ENCODE measurements at regions not wholly inside any gene's neighbourhood (a gene's known extent, or its start where the extent isn't known, plus 50 kb on each side); places are given as distances from the start of the nearest gene placed in this dataset.

- FAIRE-seq, result no peak
- Histone ChIP-seq H3K4me2 (ENCODE audit: control insufficient read depth, insufficient read depth) (no peak overlapping the region), H3K4me3 (no peak overlapping the region), H4K20me1 (ENCODE audit: control insufficient read depth, insufficient read depth) (no peaks in the 10 kb centered on the region), H3K4me1 (ENCODE audit: control insufficient read depth, insufficient read depth, low read length) (no peaks in the 10 kb centered on the region), H3K9ac (ENCODE audit: control insufficient read depth, insufficient read depth, low read length) (no peak overlapping the region), H3K27ac (ENCODE audit: control insufficient read depth, insufficient read depth) (no peak overlapping the region), H3K9me3 (replicated peaks; ENCODE audit: control insufficient read depth, insufficient read depth, low read length) (no peaks in the 10 kb centered on the region), H3K79me2 (ENCODE audit: control insufficient read depth, insufficient read depth, low read length) (no peaks in the 10 kb centered on the region), H2AFZ (ENCODE audit: control insufficient read depth, low read depth, low read length) (no peak overlapping the region), H3K36me3 (ENCODE audit: control insufficient read depth in 2 of 2, insufficient read depth in 2 of 2, low read length in 1 of 2) (no peaks in the 10 kb centered on the region), H3K27me3 (replicated peaks in 1 of 2; ENCODE audit: control insufficient read depth in 2 of 2, insufficient read depth in 2 of 2, low read length in 1 of 2) (no peaks in the 10 kb centered on the region; a peak in 1 of 4 replicates)
- BruUV-seq (replicated peaks), result no TSS peak
- SMC1A ChIA-PET (ENCODE audit: uncharacterized antibody, unreplicated experiment), result no interaction called here
- TF ChIP-seq IRF3 (IDR thresholded peaks at IDR 0.05), result no peak
- TF ChIP-seq NKRF (conservative IDR thresholded peaks at IDR 0.05), result no peak
- no peak for TF ChIP-seq BCLAF1 (IDR thresholded peaks at IDR 0.05)
- TF ChIP-seq NFYA (IDR thresholded peaks at IDR 0.05; ENCODE audit: borderline replicate concordance, low read depth, low read length), result no peak
- no peak for TF ChIP-seq FOS (IDR thresholded peaks at IDR 0.05; ENCODE audit: borderline replicate concordance, extremely low read depth, insufficient read length)
- TF ChIP-seq EP300 (IDR thresholded peaks at IDR 0.05; ENCODE audit: borderline replicate concordance in 1 of 2, control insufficient read depth in 1 of 2, low read depth in 2 of 2, low read length in 2 of 2), result no peak
- no peak for TF ChIP-seq BACH1 (IDR thresholded peaks at IDR 0.05; ENCODE audit: borderline replicate concordance)
- no peak for TF ChIP-seq NBN (IDR thresholded peaks at IDR 0.05)
- no peak for TF ChIP-seq USF1 (IDR thresholded peaks at IDR 0.05; ENCODE audit: borderline replicate concordance, extremely low read length, insufficient read depth, low read depth, low read length)
- TF ChIP-seq ELK1 (IDR thresholded peaks at IDR 0.05; ENCODE audit: low read depth, low read length), result no peak
- no peak for TF ChIP-seq IRF4 (IDR thresholded peaks at IDR 0.05; ENCODE audit: low read depth, low read length)
- RAD21 ChIA-PET (ENCODE audit: unreplicated experiment), result no interaction called here
- CTCF ChIA-PET, result no interaction called here
- no peak for DNase-seq (ENCODE audit: low read depth, low spot score)
- no peak for ATAC-seq
- POLR2A ChIA-PET, result no interaction called here
- in situ Hi-C loops (cut with MboI), result no loop called here
- intact Hi-C loops (cut with micrococcal nuclease; ENCODE audit: unreplicated experiment), result no loop called here
- WGBS (ENCODE audit: insufficient coverage, insufficient replicate concordance, low lambda C conversion rate, missing lambda C conversion rate), result 11% methylated on average over 4 of the region's 4 CpGs
Measured at GRCh38 chr4:10232114-10232513, 115.5 kb upstream of the WDR1 start.
